22Rv1 (cell line): ENCODE measurements at regions not wholly inside any gene's neighbourhood (a gene's known extent, or its start where the extent isn't known, plus 50 kb on each side); places are given as distances from the start of the nearest gene placed in this dataset.

Experiments
- ZFX ChIP-seq: fragments of 450-650 bp; IDR thresholded peaks from 2 replicates; pipeline ENCODE4 v1.6.1; 2017; ENCODE audit warnings: antibody characterized with exemption, borderline replicate concordance
- TF ChIP-seq, protein P1 (sequence below): fragments of 450-650 bp; IDR thresholded peaks from 2 replicates; pipeline ENCODE4 v1.5.1; 2017; ENCODE audit warnings: mild to moderate bottlenecking

DNA sequence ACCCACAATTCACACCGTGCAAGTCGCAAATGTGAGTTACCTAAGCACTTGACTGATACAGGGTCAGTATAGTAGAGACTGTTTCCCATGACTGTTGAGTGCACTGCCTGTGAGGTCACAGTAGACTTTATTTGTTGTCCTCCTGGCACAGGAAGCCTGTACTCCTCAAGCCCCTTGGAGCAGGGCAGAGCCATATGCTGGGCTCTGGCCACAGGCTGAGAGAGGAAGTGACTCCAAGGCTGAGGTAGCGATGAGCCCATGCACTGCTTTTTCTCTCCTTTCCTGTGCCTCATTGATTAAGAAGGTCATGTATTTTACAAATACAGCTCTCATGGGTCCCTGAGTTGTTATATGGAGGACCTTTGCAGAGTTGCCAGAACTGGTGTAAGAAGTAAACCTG is 287.7 kb downstream of the SRBD1 start:
- TF ChIP-seq, protein P1, sequence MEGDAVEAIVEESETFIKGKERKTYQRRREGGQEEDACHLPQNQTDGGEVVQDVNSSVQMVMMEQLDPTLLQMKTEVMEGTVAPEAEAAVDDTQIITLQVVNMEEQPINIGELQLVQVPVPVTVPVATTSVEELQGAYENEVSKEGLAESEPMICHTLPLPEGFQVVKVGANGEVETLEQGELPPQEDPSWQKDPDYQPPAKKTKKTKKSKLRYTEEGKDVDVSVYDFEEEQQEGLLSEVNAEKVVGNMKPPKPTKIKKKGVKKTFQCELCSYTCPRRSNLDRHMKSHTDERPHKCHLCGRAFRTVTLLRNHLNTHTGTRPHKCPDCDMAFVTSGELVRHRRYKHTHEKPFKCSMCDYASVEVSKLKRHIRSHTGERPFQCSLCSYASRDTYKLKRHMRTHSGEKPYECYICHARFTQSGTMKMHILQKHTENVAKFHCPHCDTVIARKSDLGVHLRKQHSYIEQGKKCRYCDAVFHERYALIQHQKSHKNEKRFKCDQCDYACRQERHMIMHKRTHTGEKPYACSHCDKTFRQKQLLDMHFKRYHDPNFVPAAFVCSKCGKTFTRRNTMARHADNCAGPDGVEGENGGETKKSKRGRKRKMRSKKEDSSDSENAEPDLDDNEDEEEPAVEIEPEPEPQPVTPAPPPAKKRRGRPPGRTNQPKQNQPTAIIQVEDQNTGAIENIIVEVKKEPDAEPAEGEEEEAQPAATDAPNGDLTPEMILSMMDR, result no peak
- no peak for TF ChIP-seq ZFX
